GM13977 (cell line): ENCODE measurements at regions not wholly inside any gene's neighbourhood (a gene's known extent, or its start where the extent isn't known, plus 50 kb on each side); places are given as distances from the start of the nearest gene placed in this dataset.

Experiments
- DNase-seq: peaks from one replicate; pipeline ENCODE4 v3.0.0; 2012; ENCODE audit warnings: low spot score
- in situ Hi-C: fragments of 300-500 bp; cut with MboI; formaldehyde crosslinking; loops from one replicate; pipeline ENCODE4 v1.12.0; 2022; ENCODE audit warnings: low sequenced_read_pairs, low pct_unique_long_range_greater_than_20kb, mixed read lengths, inconsistent platforms; ENCODE audit not compliant: unreplicated experiment
- TF ChIP-seq, protein P1 (sequence below): IDR thresholded peaks from 2 replicates; pipeline ENCODE4 v1.5.1; 2012; ENCODE audit warnings: mild to moderate bottlenecking, control low read depth; ENCODE audit not compliant: insufficient read depth; ENCODE audit errors: extremely low read depth, missing control alignments

- in situ Hi-C loops, result no loop called here
- TF ChIP-seq, protein P1, sequence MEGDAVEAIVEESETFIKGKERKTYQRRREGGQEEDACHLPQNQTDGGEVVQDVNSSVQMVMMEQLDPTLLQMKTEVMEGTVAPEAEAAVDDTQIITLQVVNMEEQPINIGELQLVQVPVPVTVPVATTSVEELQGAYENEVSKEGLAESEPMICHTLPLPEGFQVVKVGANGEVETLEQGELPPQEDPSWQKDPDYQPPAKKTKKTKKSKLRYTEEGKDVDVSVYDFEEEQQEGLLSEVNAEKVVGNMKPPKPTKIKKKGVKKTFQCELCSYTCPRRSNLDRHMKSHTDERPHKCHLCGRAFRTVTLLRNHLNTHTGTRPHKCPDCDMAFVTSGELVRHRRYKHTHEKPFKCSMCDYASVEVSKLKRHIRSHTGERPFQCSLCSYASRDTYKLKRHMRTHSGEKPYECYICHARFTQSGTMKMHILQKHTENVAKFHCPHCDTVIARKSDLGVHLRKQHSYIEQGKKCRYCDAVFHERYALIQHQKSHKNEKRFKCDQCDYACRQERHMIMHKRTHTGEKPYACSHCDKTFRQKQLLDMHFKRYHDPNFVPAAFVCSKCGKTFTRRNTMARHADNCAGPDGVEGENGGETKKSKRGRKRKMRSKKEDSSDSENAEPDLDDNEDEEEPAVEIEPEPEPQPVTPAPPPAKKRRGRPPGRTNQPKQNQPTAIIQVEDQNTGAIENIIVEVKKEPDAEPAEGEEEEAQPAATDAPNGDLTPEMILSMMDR, result no peak
- DNase-seq, result no peak
Measured at GRCh38 chr14:53748691-53749090, 207.9 kb downstream of the BMP4 start.

DNA sequence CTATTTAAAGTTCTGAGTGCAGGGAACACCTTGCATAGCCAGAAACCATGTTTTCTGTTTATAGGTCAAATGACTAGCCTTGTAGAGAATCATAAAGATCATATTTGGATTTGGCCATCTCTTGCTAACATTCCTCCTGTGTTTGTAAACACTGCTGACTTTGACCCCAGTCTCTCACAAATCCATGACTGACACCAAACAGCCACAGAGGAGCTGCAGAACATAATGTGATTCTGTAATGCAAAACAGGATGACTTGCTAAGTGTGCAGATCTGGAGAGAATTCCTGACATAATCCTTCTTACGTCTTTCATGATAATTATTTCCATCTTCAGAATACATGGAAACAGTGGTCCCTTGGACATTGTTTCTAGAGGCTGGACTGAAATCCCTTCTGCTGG lies 211.8 kb downstream of the BMP4 start:
- no peak for DNase-seq
- in situ Hi-C loops, result no loop called here
- TF ChIP-seq, protein P1, result no peak

- TF ChIP-seq, protein P1, result no peak
- DNase-seq, result no peak
- in situ Hi-C loops, result no loop called here
Measured at GRCh38 chr14:53743371-53743770, 213.3 kb downstream of the BMP4 start.

GRCh38 chr14:53742233-53742620 lies 214.4 kb downstream of the BMP4 start:
- in situ Hi-C loops, result no loop called here
- DNase-seq, result no peak
- TF ChIP-seq, protein P1, result no peak

DNA sequence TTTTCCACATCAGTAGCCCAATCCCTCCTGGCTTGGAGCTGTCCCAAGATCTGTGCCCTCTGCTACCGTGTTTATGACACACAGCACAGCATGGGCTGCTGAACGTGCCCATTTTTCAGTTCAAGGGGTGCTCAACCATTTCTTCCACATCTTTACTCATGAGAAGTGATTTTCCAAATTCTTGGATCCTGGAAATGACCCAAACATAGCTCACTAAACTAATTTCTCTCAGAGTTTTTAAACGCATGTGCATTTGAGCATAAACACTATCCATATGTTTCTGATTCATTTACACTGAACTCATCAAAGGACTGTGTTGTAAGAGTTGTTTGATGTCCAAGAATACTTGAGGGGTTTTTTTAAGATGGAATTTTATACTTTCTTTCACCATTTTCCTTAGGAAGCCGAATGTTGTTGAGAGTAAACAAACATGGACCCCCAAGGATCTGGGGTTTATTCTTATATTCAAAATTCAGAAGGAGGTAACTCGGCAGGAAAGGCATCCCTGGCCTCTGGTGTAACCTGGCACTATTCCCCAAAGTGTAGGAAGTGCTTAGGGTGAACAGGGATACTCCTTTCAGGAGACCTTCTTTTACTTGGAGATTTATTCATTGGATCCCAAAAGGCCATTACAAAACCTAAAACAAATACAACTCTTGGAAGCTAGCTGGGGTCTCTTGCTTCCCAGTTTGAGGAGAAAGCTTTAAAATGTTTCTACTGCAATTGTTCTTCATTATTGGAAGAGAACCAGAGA lies 215.0 kb downstream of the BMP4 start:
- DNase-seq, result no peak
- TF ChIP-seq, protein P1, result no peak
- in situ Hi-C loops, result no loop called here

GRCh38 chr14:53740570-53740969 lies 216.1 kb downstream of the BMP4 start:
- TF ChIP-seq, protein P1, result no peak
- no peak for DNase-seq
- in situ Hi-C loops, result no loop called here
